ENCODE measurements at regions not wholly inside any gene's neighbourhood (a gene's known extent, or its start where the extent isn't known, plus 50 kb on each side); places are given as distances from the start of the nearest gene placed in this dataset.

DNA sequence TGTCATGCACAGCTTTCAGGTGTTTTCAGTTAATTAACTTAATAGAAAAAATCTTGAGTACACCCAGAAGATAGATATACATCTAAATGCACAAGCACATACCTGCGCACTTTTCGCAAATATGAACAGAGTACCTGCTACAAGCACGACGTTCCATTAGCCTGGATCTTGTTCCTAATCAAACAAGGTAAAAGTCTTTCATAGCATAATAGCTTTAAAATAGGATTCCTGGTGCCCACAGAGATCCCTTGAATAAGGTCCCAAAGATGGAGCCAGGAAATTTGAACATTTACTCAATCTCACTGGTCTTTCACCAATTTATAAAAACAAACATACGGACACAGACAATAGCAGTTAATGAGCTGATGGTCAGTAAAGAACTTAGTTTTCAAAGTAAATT is 689.8 kb upstream of the CHORDC1 start:
- no peak overlapping the region for H3K27ac ChIP-seq
- TF ChIP-seq CTCF (IDR thresholded peaks at IDR 0.05 in 4 of 5, conservative IDR thresholded peaks at IDR 0.05 in 1 of 5) (no peak), POLR2A (IDR thresholded peaks at IDR 0.05) (no peak)
- no peaks in the 10 kb centered on the region for H3K9me3 ChIP-seq
- H3K27me3 ChIP-seq: no peaks in the 10 kb centered on the region
- ATAC-seq (no peak), DNase-seq (no peak)
- H3K4me3 ChIP-seq: no peak overlapping the region
- intact Hi-C loops (cut with DNase I; ENCODE audit: low total_unique reads): no loop called here
- no peaks in the 10 kb centered on the region for H3K36me3 ChIP-seq
- in situ Hi-C loops (cut with MboI; ENCODE audit: low sequenced_read_pairs in 4 of 4): no loop called here
- no peaks in the 10 kb centered on the region for H3K4me1 ChIP-seq

- Histone ChIP-seq H3K36me3 (no peaks in the 10 kb centered on the region), H3K4me3 (no peak overlapping the region), H3K27ac (no peak overlapping the region), H3K27me3 (no peaks in the 10 kb centered on the region), H3K4me1 (no peaks in the 10 kb centered on the region), H3K9me3 (no peaks in the 10 kb centered on the region)
- DNase-seq (no peak), ATAC-seq (no peak)
- in situ Hi-C loops (cut with MboI; ENCODE audit: low sequenced_read_pairs in 4 of 4): no loop called here
- intact Hi-C loops (cut with DNase I; ENCODE audit: low total_unique reads): no loop called here
- TF ChIP-seq POLR2A (IDR thresholded peaks at IDR 0.05) (no peak), CTCF (IDR thresholded peaks at IDR 0.05 in 4 of 5, conservative IDR thresholded peaks at IDR 0.05 in 1 of 5) (no peak)
These were observed 688.3 kb upstream of the CHORDC1 start for GRCh38 chr11:90911192-90911591.

DNA sequence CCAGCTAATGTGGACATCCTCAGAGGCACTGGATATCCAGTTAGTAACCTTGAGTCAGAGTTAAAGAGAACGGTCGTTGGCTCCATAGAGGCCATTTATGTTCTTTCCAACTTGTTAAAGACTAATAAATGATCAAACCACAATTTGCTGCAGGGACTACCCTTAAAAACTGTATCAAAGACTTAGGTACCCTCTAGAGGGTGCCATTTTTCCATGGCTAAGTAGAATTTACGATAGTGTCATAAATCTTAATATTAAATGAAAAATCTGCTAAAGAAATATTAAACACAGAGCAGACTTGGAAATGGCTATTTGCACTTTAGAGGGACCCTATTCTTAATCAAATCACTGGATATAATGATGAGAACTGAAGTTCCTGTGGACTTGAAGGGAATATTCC is 685.2 kb upstream of the CHORDC1 start:
- no peaks in the 10 kb centered on the region for H3K27me3 ChIP-seq
- no peak overlapping the region for H3K27ac ChIP-seq
- H3K9me3 ChIP-seq: no peaks in the 10 kb centered on the region
- intact Hi-C loops (cut with DNase I; ENCODE audit: low total_unique reads): no loop called here
- no peak overlapping the region for H3K4me3 ChIP-seq
- no peaks in the 10 kb centered on the region for H3K4me1 ChIP-seq
- no peak for ATAC-seq
- DNase-seq: no peak
- no peaks in the 10 kb centered on the region for H3K36me3 ChIP-seq
- TF ChIP-seq CTCF (IDR thresholded peaks at IDR 0.05 in 4 of 5, conservative IDR thresholded peaks at IDR 0.05 in 1 of 5): no peak
- no peak for TF ChIP-seq POLR2A (IDR thresholded peaks at IDR 0.05)
- in situ Hi-C loops (cut with MboI; ENCODE audit: low sequenced_read_pairs in 4 of 4): no loop called here

GRCh38 chr11:90895850-90896249 is 673.0 kb upstream of the CHORDC1 start:
- DNase-seq (no peak), ATAC-seq (no peak)
- in situ Hi-C loops (cut with MboI; ENCODE audit: low sequenced_read_pairs in 4 of 4): no loop called here
- Histone ChIP-seq H3K9me3 (no peaks in the 10 kb centered on the region), H3K4me3 (no peak overlapping the region), H3K27ac (no peak overlapping the region), H3K27me3 (no peaks in the 10 kb centered on the region), H3K36me3 (no peaks in the 10 kb centered on the region), H3K4me1 (no peaks in the 10 kb centered on the region)
- TF ChIP-seq POLR2A (IDR thresholded peaks at IDR 0.05) (no peak), CTCF (IDR thresholded peaks at IDR 0.05 in 4 of 5, conservative IDR thresholded peaks at IDR 0.05 in 1 of 5) (no peak)
- intact Hi-C loops (cut with DNase I; ENCODE audit: low total_unique reads): no loop called here

DNA sequence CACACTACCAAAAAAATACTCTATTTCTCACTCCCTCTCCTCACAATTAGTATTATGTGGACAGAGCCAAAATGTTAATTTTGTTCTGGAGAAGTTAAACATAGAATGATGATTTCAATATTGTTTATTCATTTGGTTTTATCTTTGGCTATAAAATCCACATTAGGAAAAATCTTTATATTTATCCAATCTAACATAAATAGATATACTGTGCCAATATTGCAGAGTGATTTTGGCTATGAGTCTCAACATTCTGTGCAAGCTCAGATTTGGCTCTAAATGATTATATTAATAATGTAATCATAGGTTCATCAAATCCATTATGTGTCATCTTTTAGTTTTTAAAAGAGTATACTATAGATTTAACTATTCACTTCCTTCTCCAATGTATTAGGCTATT is 667.5 kb upstream of the CHORDC1 start:
- TF ChIP-seq POLR2A (IDR thresholded peaks at IDR 0.05) (no peak), CTCF (IDR thresholded peaks at IDR 0.05 in 4 of 5, conservative IDR thresholded peaks at IDR 0.05 in 1 of 5) (no peak)
- no peak for DNase-seq
- H3K27ac ChIP-seq: no peak overlapping the region
- H3K4me1 ChIP-seq: no peaks in the 10 kb centered on the region
- H3K4me3 ChIP-seq: no peak overlapping the region
- H3K36me3 ChIP-seq: no peaks in the 10 kb centered on the region
- no peaks in the 10 kb centered on the region for H3K9me3 ChIP-seq
- intact Hi-C loops (cut with DNase I; ENCODE audit: low total_unique reads): no loop called here
- H3K27me3 ChIP-seq: no peaks in the 10 kb centered on the region
- ATAC-seq: no peak
- in situ Hi-C loops (cut with MboI; ENCODE audit: low sequenced_read_pairs in 4 of 4): no loop called here
